ENCODE measurements at regions not wholly inside any gene's neighbourhood (a gene's known extent, or its start where the extent isn't known, plus 50 kb on each side); places are given as distances from the start of the nearest gene placed in this dataset.

DNA sequence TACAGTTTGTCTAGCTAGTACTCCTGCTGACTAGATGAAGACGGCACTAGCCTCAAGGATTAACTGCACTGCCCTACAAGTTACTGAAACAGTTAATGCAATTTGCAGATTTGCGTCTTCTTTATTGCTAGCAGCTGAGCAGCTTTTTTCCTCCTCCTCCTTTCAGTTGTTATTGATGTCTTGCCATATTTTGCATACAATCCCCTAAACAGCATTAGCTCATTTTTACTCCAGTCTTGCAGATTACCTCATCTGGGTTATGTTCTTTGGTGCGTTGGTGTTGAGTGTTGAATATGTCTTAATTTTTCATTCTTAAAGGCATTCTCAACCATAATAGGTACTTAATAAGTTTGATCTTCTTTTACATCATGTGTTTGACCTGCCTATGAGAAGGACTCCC lies 363.4 kb upstream of the LYPLAL1 start:
- Histone ChIP-seq H3K4me2 (ENCODE audit: low read depth, low read length, poor library complexity, severe bottlenecking) (no peak overlapping the region), H3K79me2 (ENCODE audit: insufficient read depth, low read length) (no peaks in the 10 kb centered on the region), H3K9me2 (replicated peaks; ENCODE audit: insufficient read depth, low read length) (no peaks in the 10 kb centered on the region; the same call in 1 of the 2 replicates), H3K9me3 (ENCODE audit: insufficient read depth, low read length) (no peaks in the 10 kb centered on the region), H4K20me1 (ENCODE audit: low read depth, low read length) (no peaks in the 10 kb centered on the region), H3K9ac (ENCODE audit: low read length) (no peak overlapping the region), H3K36me3 (ENCODE audit: low read length) (no peaks in the 10 kb centered on the region), H3K27ac (ENCODE audit: low read depth, low read length) (no peak overlapping the region), H3K4me3 (ENCODE audit: insufficient read depth, low read length, poor library complexity, severe bottlenecking) (no peak overlapping the region), H2AFZ (ENCODE audit: low read depth, low read length, severe bottlenecking) (no peak overlapping the region), H3F3A (ENCODE audit: insufficient read depth) (no peaks in the 10 kb centered on the region), H3K27me3 (ENCODE audit: low read length) (no peaks in the 10 kb centered on the region)
- TF ChIP-seq, protein P1, sequence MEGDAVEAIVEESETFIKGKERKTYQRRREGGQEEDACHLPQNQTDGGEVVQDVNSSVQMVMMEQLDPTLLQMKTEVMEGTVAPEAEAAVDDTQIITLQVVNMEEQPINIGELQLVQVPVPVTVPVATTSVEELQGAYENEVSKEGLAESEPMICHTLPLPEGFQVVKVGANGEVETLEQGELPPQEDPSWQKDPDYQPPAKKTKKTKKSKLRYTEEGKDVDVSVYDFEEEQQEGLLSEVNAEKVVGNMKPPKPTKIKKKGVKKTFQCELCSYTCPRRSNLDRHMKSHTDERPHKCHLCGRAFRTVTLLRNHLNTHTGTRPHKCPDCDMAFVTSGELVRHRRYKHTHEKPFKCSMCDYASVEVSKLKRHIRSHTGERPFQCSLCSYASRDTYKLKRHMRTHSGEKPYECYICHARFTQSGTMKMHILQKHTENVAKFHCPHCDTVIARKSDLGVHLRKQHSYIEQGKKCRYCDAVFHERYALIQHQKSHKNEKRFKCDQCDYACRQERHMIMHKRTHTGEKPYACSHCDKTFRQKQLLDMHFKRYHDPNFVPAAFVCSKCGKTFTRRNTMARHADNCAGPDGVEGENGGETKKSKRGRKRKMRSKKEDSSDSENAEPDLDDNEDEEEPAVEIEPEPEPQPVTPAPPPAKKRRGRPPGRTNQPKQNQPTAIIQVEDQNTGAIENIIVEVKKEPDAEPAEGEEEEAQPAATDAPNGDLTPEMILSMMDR (IDR thresholded peaks at IDR 0.05; ENCODE audit: insufficient read depth, low read length, poor library complexity, severe bottlenecking), result no peak
- TF ChIP-seq EZH2phosphoT487 (conservative IDR thresholded peaks at IDR 0.05; ENCODE audit: low read length), result no peak

DNA sequence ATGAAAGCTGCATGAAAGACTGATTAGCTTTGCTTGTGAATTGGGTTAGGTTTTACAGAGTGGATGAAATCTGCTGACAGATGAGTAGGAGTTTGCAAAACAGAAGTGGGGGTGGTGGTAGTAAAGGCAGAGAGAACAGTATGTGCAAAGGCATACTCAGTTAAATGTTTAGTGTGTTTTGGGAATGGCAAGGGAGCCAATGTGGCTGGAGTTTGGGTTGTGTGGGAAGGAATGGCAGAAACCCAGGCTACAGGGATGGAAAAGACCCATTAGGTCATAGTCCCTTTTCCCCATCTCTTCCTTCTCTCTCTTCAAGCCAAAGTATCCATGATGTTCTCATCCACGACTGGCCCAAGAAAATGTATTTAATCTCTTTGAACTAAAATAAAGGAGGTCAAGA lies 362.2 kb upstream of the LYPLAL1 start:
- Histone ChIP-seq H3K4me3 (ENCODE audit: insufficient read depth, low read length, poor library complexity, severe bottlenecking) (no peak overlapping the region), H3K79me2 (ENCODE audit: insufficient read depth, low read length) (no peaks in the 10 kb centered on the region), H4K20me1 (ENCODE audit: low read depth, low read length) (no peaks in the 10 kb centered on the region), H3K9me2 (replicated peaks; ENCODE audit: insufficient read depth, low read length) (no peaks in the 10 kb centered on the region; the same call in 1 of the 2 replicates), H3K27me3 (ENCODE audit: low read length) (no peaks in the 10 kb centered on the region), H3K9ac (ENCODE audit: low read length) (no peak overlapping the region), H2AFZ (ENCODE audit: low read depth, low read length, severe bottlenecking) (no peak overlapping the region), H3K9me3 (ENCODE audit: insufficient read depth, low read length) (no peaks in the 10 kb centered on the region), H3K27ac (ENCODE audit: low read depth, low read length) (no peak overlapping the region), H3K4me2 (ENCODE audit: low read depth, low read length, poor library complexity, severe bottlenecking) (no peak overlapping the region), H3K36me3 (ENCODE audit: low read length) (no peaks in the 10 kb centered on the region), H3F3A (ENCODE audit: insufficient read depth) (no peaks in the 10 kb centered on the region)
- TF ChIP-seq EZH2phosphoT487 (conservative IDR thresholded peaks at IDR 0.05; ENCODE audit: low read length), result no peak
- TF ChIP-seq, protein P1 (IDR thresholded peaks at IDR 0.05; ENCODE audit: insufficient read depth, low read length, poor library complexity, severe bottlenecking), result no peak

DNA sequence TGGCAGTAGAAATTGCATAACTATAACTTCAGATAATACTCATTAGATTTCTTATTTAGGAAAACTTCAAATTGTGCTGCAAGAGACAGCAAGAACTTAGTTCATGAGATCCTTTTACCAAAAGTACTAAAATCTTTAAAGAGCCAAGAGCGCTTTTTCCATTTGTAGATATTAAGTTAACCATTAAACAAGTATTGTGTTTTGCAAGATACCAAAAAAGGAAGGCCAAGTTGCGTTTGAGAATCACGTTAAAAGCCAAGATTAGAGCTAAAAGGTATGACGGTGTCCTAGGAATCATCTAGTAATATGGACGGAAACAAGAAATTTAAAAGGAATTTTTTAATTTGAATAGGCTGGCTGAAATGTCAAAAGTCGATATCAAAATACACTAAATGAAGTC lies 361.3 kb upstream of the LYPLAL1 start:
- H3K4me2 ChIP-seq (ENCODE audit: low read depth, low read length, poor library complexity, severe bottlenecking), result no peak overlapping the region
- H4K20me1 ChIP-seq (ENCODE audit: low read depth, low read length), result no peaks in the 10 kb centered on the region
- no peaks in the 10 kb centered on the region for H3F3A ChIP-seq (ENCODE audit: insufficient read depth)
- H3K9me3 ChIP-seq (ENCODE audit: insufficient read depth, low read length), result no peaks in the 10 kb centered on the region
- H3K27ac ChIP-seq (ENCODE audit: low read depth, low read length), result no peak overlapping the region
- no peaks in the 10 kb centered on the region for H3K27me3 ChIP-seq (ENCODE audit: low read length)
- no peak overlapping the region for H2AFZ ChIP-seq (ENCODE audit: low read depth, low read length, severe bottlenecking)
- no peaks in the 10 kb centered on the region; the same call in 1 of the 2 replicates for H3K9me2 ChIP-seq (replicated peaks; ENCODE audit: insufficient read depth, low read length)
- no peaks in the 10 kb centered on the region for H3K79me2 ChIP-seq (ENCODE audit: insufficient read depth, low read length)
- TF ChIP-seq, protein P1 (IDR thresholded peaks at IDR 0.05; ENCODE audit: insufficient read depth, low read length, poor library complexity, severe bottlenecking), result no peak
- TF ChIP-seq EZH2phosphoT487 (conservative IDR thresholded peaks at IDR 0.05; ENCODE audit: low read length), result no peak
- H3K9ac ChIP-seq (ENCODE audit: low read length), result no peak overlapping the region
- no peak overlapping the region for H3K4me3 ChIP-seq (ENCODE audit: insufficient read depth, low read length, poor library complexity, severe bottlenecking)
- no peaks in the 10 kb centered on the region for H3K36me3 ChIP-seq (ENCODE audit: low read length)
